Stimulated activated naive CD8-positive, alpha-beta T cell treated with anti-CD3 and anti-CD28 coated beads, Interleukin-15, amount 100 ng/mL, for 72 hours (primary cell): ENCODE measurements at regions not wholly inside any gene's neighbourhood (a gene's known extent, or its start where the extent isn't known, plus 50 kb on each side); places are given as distances from the start of the nearest gene placed in this dataset.

ENCODE experiments used
- ATAC-seq: fragments of 150-1000 bp; cut with Tn5 transposase; 2 replicates; pipeline ENCODE4 v1.10.0; 2021; ENCODE audit warnings: mild to moderate bottlenecking, moderate library complexity
- DNase-seq, 2 donors: peaks; one replicate each; pipeline ENCODE4 v3.0.0; 2021 to 2022
- H3K27ac Mint-ChIP-seq, 2 donors: one replicate each; pipeline ENCODE4 v1.8.0; 2022; ENCODE audit warnings: mild to moderate bottlenecking in 2 of 2, mixed read lengths in 2 of 2, moderate library complexity in 2 of 2
- H3K27me3 Mint-ChIP-seq: one replicate; pipeline ENCODE4 v1.8.0; 2022; ENCODE audit warnings: mixed read lengths
- H3K4me1 Mint-ChIP-seq: one replicate; pipeline ENCODE4 v1.8.0; 2022; ENCODE audit warnings: mild to moderate bottlenecking, mixed read lengths
- H3K4me3 Mint-ChIP-seq, 2 donors: one replicate each; pipeline ENCODE4 v1.8.0; 2022; ENCODE audit warnings: mild to moderate bottlenecking in 2 of 2, mixed read lengths in 2 of 2, moderate library complexity in 1 of 2
- H3K9me3 Mint-ChIP-seq, 2 donors: one replicate each; pipeline ENCODE4 v1.8.0; 2022; ENCODE audit warnings: mixed read lengths in 2 of 2

DNA sequence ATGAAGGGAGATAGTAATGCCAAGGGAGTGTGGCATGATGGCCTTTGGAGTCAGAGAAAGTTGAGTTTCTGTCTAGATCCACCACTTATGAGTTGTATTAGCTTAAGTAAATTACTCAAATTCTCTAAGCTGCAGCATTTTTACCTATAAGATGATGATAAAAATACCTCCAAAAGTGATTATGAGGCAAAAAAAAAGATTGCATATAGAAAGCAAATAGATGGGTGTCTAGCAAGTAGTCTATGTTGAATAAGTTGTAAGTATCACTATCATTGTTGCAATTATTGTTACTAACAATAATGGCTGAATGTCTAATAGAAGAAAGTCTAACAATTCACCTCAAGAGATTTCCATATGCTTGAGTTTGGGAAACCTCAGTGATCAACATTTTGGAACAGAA is 959.2 kb upstream of the GJE1 start:
- Mint-ChIP-seq H3K9me3 (peaks cover 0 to 4% of the 10 kb centered on the region in 2 donors), H3K27me3 (peaks cover 9% of the 10 kb centered on the region), H3K4me1 (no peaks in the 10 kb centered on the region), H3K27ac (no peak overlapping the region), H3K4me3 (no peak overlapping the region)
- DNase-seq, result no peak
- no peak for ATAC-seq

DNA sequence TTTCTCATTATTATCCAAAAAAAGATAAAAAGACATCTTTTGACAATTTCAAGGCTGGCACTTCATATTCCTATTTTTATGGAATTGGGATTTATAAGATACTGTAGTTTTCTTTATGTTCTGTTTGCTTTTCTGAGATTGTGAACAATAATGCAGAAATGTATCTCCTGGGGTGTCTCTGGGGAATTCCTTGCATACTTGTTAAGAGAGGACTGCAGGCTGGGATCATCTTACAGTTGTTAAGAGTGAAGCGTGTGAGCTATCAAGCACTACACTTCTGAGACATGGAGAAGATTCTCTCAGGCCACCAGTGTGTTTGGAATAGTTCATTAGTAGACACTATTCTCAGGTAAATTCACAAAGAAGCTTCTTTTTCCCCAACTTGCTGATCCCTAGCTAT is 963.3 kb upstream of the GJE1 start:
- ATAC-seq, result no peak
- no peak overlapping the region for H3K27ac Mint-ChIP-seq
- H3K27me3 Mint-ChIP-seq, result peaks cover 9% of the 10 kb centered on the region
- no peaks in the 10 kb centered on the region for H3K4me1 Mint-ChIP-seq
- no peak overlapping the region for H3K4me3 Mint-ChIP-seq
- H3K9me3 Mint-ChIP-seq, result no peaks in the 10 kb centered on the region
- DNase-seq, result no peak

DNA sequence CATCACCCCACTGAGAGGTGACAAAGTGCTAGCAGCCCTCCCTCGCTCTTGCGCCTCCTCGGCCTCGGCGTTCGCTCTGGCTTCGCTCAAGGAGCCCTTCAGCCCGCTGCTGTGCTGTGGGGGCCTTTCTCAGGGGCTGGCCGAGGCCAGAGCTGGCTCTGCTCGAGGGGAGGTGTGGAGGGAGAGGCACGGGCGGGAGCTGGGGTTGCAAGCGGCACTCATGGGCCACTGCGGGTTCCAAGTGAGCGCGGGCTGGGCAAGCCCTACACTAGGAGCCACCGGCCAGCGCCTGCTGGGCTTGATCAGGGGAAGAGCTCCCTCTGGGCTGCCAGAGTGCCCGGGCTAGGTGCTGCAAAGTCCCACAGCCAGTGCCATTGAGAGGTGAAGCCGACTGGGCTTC is 964.8 kb upstream of the GJE1 start:
- DNase-seq (no peak), ATAC-seq (no peak)
- Mint-ChIP-seq H3K27ac (no peak overlapping the region), H3K4me3 (no peak overlapping the region), H3K9me3 (no peaks in the 10 kb centered on the region), H3K4me1 (no peaks in the 10 kb centered on the region), H3K27me3 (peaks cover 9% of the 10 kb centered on the region)

DNA sequence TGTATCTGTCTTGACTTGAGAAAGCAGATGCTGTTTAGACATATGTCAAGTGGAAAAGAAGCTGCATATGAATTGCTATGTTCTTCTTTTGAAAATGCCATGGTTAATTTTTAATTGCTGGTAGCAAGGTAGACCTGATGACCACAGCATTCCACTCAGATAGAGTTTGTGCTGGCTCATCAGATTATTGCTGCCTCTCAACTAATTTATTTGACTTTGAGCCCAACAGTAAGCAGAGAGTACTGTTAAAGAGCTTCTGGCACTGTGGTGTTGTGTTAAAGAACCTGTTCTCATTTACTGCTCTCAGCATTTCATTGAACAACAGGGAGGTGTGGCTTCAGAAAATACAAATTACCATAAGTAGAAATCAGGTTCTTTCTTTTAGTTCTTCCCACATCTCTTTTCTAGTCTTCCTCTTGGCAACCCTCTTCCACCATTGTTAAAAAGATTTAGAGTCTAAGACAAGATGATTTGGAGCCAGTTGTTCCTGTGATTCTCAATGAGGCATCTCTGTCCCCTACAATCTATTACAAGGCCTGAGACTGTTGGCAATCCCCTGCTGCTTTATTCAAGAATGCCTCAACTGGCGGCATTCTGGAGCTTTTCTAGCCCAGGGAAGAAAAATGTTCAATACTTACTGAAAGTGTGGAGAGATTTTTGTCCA is 967.6 kb upstream of the GJE1 start:
- ATAC-seq (no peak), DNase-seq (no peak)
- Mint-ChIP-seq H3K9me3 (no peaks in the 10 kb centered on the region), H3K4me3 (no peak overlapping the region), H3K27ac (no peak overlapping the region), H3K27me3 (no peaks in the 10 kb centered on the region), H3K4me1 (no peaks in the 10 kb centered on the region)

DNA sequence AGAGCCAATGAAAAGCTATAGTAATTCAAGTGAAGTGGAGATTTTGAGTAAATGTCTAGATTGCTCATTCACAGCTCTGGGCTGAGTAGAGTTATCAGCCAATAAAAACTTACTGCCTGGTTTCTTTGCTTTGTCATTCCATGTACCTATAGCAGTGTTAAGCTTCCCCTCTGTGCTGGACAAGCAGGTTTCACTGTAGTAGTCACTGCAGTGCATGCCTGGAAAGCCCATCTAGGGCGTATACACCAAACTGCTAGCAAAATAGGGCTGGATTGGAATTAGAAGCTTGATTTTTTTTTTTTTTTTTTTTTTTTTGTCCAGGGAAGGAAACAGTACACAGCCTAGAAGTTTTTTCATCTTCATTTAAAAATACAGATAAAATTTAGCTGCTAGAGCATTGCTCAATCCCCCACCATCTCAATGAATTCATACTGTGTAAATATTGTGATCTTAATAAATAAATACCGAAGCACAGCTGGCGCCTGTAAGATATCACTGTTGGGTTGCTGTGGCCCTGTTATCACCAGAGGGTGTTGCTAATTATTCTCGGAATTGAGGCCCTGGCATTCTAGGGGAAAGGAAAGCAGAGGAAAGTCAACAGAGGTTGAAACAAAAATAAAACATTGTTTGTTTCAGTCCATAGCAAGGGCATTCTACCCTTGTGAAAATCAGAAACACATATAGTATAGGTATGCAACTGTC is 968.5 kb upstream of the GJE1 start:
- DNase-seq (no peak), ATAC-seq (no peak)
- Mint-ChIP-seq H3K27me3 (no peaks in the 10 kb centered on the region), H3K4me1 (no peaks in the 10 kb centered on the region), H3K27ac (no peak overlapping the region), H3K4me3 (no peak overlapping the region), H3K9me3 (no peaks in the 10 kb centered on the region)

DNA sequence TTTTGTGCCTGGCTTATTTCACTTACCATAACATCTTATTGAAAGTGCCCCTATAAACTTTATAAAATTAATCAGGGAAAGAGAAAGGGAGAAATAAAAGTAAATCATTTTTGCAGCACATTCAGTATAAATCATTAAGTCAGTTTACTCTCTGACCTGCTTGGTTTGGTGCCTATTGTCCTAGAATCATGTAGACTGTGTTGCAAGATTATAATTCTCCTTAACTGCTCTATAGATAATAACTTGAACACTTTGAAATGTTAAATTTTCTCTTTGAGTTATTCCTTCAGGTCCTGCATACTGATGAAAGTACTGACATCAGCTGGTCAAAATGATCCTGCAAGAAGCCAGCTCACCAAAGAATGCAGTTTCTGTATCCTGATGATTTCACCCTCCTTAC is 969.6 kb upstream of the GJE1 start:
- ATAC-seq, result no peak
- Mint-ChIP-seq H3K9me3 (no peaks in the 10 kb centered on the region), H3K4me3 (no peak overlapping the region), H3K27me3 (no peaks in the 10 kb centered on the region), H3K27ac (no peak overlapping the region), H3K4me1 (no peaks in the 10 kb centered on the region)
- no peak for DNase-seq

DNA sequence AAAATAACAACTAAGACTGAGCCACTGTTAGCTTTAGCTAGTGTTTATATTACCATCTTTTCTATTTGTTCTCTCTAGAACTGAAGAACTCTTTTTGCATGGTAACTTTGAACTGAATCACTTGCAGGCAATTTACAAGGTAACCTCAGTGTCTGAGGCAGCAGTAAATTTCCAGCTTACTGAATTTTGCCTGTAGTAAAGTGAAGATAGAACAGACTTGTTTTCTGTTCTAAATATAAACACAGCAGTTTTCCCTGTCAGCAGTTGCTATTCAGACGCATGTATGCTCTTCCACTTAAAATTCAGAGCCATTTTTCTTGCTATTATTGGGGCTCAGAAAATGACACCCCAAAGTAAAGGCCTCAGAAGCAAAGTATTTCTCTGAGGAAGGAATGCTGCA is 974.0 kb upstream of the GJE1 start:
- Mint-ChIP-seq H3K27me3 (no peaks in the 10 kb centered on the region), H3K4me1 (peaks cover 4% of the 10 kb centered on the region), H3K9me3 (peaks cover 0 to 9% of the 10 kb centered on the region in 2 donors), H3K27ac (no peak overlapping the region), H3K4me3 (no peak overlapping the region)
- no peak for DNase-seq
- ATAC-seq, result no peak

DNA sequence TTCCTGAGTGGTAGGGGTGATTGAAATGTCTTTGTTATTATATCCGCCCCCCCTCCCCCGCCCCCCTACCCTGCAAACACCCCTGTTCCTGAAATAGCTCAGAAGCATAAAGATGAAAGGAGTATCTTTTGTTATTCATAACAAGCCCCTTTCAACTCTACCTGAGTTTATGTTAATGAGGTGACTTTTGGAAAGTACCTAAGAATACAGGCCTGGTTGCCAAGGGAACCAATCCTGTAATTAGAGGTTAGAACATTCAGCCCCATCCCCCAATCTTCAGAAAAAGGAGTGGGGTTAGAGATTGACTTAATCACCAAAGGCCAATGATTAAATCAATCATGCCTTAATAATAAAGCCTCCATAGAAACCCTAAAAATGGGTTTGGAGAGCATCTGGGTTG is 979.2 kb upstream of the GJE1 start:
- H3K4me1 Mint-ChIP-seq, result peaks cover 21% of the 10 kb centered on the region
- H3K4me3 Mint-ChIP-seq, result no peak overlapping the region
- DNase-seq (peak in 1 of 2 donors; percentile 27), ATAC-seq (peak; percentile 93)
- H3K27ac Mint-ChIP-seq, result peak overlapping the region in 1 of 2 donors; percentile 46
- peaks cover 5 to 16% of the 10 kb centered on the region in 2 donors for H3K9me3 Mint-ChIP-seq
- no peaks in the 10 kb centered on the region for H3K27me3 Mint-ChIP-seq

DNA sequence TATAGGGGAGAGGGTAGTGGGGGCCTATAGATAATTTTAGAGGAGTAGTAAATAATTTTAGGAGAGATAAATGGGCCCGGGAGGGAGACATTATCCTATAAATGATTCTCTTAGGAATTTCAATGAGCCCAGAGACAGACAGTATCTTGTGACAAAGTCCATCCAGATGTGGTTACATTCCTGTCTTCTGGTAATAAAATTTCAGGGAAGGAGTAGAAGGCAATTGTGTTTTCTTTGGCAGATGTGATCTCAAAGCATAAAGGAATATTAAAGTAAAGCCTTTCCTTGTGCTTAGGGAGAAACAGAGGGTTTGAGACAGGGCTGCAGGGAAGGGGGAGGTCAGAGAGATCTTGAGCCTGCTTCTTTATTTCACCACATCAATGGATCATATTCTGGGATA is 979.8 kb upstream of the GJE1 start:
- no peak overlapping the region for H3K4me3 Mint-ChIP-seq
- H3K4me1 Mint-ChIP-seq, result peaks cover 21% of the 10 kb centered on the region

DNA sequence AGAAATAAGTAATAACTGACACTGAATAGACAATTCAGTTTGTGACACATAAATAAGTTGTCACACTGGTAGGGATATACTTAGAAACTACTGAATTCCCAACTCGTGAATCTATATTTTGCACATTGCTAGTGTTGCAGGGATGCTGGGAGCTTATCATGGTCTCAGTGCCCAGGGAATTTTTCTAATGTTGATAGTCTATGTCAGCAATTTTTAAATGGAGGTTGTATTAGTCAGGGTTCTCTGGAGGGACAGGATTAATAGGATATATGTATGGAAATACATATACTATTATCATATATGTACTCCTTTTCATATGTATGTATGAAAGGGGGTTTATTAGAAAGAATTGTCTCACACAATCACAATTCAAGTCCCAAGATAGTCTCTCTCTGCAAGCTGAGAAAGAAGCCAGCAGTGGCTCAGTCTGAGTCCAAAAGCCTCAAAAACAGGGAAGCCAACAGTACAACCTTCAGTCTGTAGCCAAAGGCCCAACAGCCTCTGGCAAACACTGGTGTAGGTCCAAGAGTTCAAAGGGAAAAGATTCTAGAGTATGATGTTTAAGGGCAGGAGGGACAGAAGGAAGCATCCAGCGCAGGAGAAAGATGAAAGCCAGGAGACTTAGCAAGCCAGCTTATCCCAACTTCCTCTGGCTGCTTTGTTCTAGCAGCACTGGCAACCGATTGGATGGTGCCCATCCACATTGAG is 980.9 kb upstream of the GJE1 start:
- Mint-ChIP-seq H3K27ac (no peak overlapping the region), H3K27me3 (no peaks in the 10 kb centered on the region), H3K4me1 (peaks cover 21% of the 10 kb centered on the region), H3K4me3 (no peak overlapping the region), H3K9me3 (peaks cover 5 to 23% of the 10 kb centered on the region in 2 donors)
- ATAC-seq, result no peak
- DNase-seq, result no peak

More for the DNA sequence above, 979.8 kb upstream of the GJE1 start:
- Mint-ChIP-seq H3K27me3 (no peaks in the 10 kb centered on the region), H3K9me3 (peaks cover 5 to 22% of the 10 kb centered on the region in 2 donors), H3K27ac (peak overlapping the region in 1 of 2 donors; percentile 49)
- DNase-seq (no peak), ATAC-seq (no peak)

DNA sequence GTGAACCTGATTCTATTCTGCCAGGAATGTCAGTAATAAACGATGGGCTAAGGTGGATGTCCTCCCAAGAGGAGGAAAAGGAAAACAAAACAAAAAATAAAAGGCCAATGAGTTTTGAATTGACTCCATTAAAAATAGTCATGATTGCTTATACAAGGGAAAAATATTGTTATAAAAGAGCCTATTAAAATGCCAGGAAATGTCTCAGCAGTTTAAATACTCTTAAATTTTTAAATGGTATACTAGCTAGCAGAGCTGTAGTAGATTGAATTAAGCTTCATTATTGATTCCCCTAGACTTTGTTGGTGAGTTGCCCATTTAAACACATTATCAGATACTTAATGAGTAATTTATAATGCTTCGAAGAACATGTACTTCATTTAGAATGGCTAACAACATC is 990.9 kb upstream of the GJE1 start:
- DNase-seq (no peak), ATAC-seq (no peak)
- Mint-ChIP-seq H3K27me3 (no peaks in the 10 kb centered on the region), H3K4me3 (no peak overlapping the region), H3K27ac (no peak overlapping the region), H3K4me1 (no peaks in the 10 kb centered on the region), H3K9me3 (no peaks in the 10 kb centered on the region)

DNA sequence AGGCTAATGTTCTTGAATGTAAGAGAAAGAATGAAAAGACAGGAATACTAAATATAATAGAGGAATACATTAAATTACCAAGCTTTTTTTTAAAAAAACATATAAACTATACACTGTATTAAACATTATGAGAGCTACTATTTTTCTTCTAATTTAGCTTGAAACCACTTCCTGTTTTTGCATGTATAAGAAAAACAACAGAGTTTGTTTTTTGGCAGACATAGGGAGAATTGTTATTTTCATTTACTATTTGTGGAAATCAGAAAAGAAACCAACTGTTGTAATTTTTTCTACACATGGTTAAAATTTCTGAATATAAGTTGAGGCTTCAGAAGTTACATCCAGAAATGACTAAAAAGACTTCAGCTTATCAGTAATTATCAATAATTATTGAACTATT is 991.8 kb upstream of the GJE1 start:
- DNase-seq (no peak), ATAC-seq (no peak)
- H3K27ac Mint-ChIP-seq, result no peak overlapping the region
- H3K27me3 Mint-ChIP-seq, result no peaks in the 10 kb centered on the region
- H3K4me3 Mint-ChIP-seq, result no peak overlapping the region
- H3K4me1 Mint-ChIP-seq, result no peaks in the 10 kb centered on the region
- H3K9me3 Mint-ChIP-seq, result no peaks in the 10 kb centered on the region

DNA sequence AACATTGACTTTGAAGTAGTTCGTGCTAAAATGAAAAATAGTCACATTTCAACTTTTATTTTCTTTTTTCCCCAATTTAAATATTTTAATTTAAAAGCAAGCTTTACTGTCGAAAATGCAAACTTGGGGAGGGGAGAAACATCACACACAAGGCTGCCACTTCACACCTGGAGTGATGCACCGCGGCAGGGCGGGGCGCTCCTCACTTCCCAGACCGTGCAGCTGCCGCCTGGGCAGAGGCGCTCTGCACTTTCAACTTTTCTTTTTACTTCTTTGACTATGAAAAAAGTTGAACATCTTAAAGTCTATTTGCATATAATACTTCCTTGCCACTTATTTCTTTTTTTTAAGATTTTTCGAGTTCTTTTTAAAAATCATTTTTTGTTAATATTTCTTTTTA is 993.3 kb upstream of the GJE1 start:
- ATAC-seq, result no peak
- H3K4me3 Mint-ChIP-seq, result no peak overlapping the region
- DNase-seq, result no peak
- H3K27ac Mint-ChIP-seq, result no peak overlapping the region
- H3K9me3 Mint-ChIP-seq, result no peaks in the 10 kb centered on the region
- H3K27me3 Mint-ChIP-seq, result no peaks in the 10 kb centered on the region
- no peaks in the 10 kb centered on the region for H3K4me1 Mint-ChIP-seq

DNA sequence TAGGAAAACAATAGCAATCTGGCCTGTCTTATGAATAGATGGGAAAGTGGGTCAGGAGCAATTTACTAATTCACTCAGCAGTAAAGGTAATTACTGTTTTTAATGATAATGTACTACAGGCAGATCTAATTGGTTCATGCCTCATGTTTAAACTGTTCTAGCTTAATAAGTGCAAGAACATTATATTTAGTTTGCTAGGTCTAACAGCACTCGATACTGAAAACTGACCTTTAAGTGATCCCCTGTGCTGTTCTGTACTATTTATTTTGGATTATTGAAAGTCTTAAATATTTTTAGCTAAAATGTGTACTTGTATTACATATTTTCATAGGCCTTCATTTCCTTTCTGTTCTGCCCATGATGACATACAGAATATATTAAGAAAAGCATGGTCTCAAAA is 998.0 kb upstream of the GJE1 start:
- H3K4me1 Mint-ChIP-seq, result no peaks in the 10 kb centered on the region
- H3K9me3 Mint-ChIP-seq, result no peaks in the 10 kb centered on the region
- no peaks in the 10 kb centered on the region for H3K27me3 Mint-ChIP-seq
- no peak overlapping the region for H3K4me3 Mint-ChIP-seq
- DNase-seq, result no peak
- no peak for ATAC-seq
- no peak overlapping the region for H3K27ac Mint-ChIP-seq

DNA sequence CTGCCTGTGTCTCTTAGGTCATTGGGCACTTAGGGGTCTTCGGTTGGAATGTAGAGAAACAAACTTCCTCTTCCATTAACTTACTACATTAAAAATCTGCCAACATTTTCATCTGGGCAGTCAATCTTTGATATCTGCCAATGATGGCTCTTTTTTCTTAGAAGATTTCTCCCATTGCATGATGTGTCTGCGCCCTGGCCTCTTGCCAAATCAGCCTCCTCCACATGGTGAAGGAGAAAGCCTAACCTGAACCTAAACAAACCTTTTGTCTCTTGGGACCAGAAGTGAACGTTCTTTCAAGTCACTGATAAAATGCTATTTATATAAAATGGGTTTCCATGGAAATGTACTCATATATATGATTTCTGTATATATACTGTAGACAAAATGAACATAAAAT is 998.9 kb upstream of the GJE1 start:
- Mint-ChIP-seq H3K9me3 (no peaks in the 10 kb centered on the region), H3K4me1 (no peaks in the 10 kb centered on the region), H3K27me3 (no peaks in the 10 kb centered on the region), H3K27ac (no peak overlapping the region), H3K4me3 (no peak overlapping the region)
- DNase-seq, result no peak
- ATAC-seq, result no peak

DNA sequence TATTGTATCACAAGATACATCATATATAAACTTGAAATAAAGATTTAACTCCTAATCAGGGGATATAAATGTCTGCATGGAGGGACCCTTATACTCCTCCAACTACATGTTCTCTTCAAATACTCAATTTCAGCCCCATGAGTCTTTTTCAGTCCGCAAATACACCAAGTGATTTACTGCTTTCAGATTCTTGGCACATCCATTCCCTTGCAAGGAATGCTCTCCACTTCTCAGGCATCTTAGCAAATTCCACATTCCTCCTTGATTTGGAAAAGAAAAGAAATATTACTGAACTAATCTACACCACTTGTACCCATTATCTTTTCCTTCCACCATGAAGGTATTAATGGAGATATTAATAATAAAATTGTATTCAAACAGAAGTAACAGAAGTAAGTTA is 999.4 kb upstream of the GJE1 start:
- Mint-ChIP-seq H3K27ac (no peak overlapping the region), H3K4me1 (no peaks in the 10 kb centered on the region), H3K9me3 (no peaks in the 10 kb centered on the region), H3K4me3 (no peak overlapping the region), H3K27me3 (no peaks in the 10 kb centered on the region)
- no peak for ATAC-seq
- DNase-seq, result no peak
